ENCODE measurements at regions not wholly inside any gene's neighbourhood (a gene's known extent, or its start where the extent isn't known, plus 50 kb on each side); places are given as distances from the start of the nearest gene placed in this dataset.

- no peak overlapping the region for H3K4me3 ChIP-seq (ENCODE audit: low read depth, low read length)
- no peak overlapping the region for H3K27ac ChIP-seq (ENCODE audit: low read depth, low read length)
- H3K79me2 ChIP-seq (ENCODE audit: control insufficient read depth, insufficient read depth, low read length, unreplicated experiment), result peaks cover 5% of the 10 kb centered on the region
- H3K27me3 ChIP-seq (ENCODE audit: insufficient read depth, low read length), result no peaks in the 10 kb centered on the region
- no peaks in the 10 kb centered on the region for H3K4me1 ChIP-seq (ENCODE audit: control insufficient read depth, insufficient read depth, low read length, unreplicated experiment)
- H2AFZ ChIP-seq (ENCODE audit: low read length, unreplicated experiment), result no peak overlapping the region
- peaks cover 7% of the 10 kb centered on the region; the same call in 1 of the 2 replicates for H3K36me3 ChIP-seq (ENCODE audit: insufficient read depth, low read length)
These were observed 119.5 kb upstream of the RTL1 start for GRCh38 chr14:101022916-101023435.

- peaks cover 7% of the 10 kb centered on the region; the same call in 1 of the 2 replicates for H3K36me3 ChIP-seq (ENCODE audit: insufficient read depth, low read length)
These were observed 121.2 kb upstream of the RTL1 start for GRCh38 chr14:101024686-101025085.

GRCh38 chr14:101025131-101025530, 121.6 kb upstream of the RTL1 start:
- peaks cover 5% of the 10 kb centered on the region for H3K79me2 ChIP-seq (ENCODE audit: control insufficient read depth, insufficient read depth, low read length, unreplicated experiment)
- H3K27ac ChIP-seq (ENCODE audit: low read depth, low read length), result no peak overlapping the region
- no peaks in the 10 kb centered on the region for H3K4me1 ChIP-seq (ENCODE audit: control insufficient read depth, insufficient read depth, low read length, unreplicated experiment)
- H3K27me3 ChIP-seq (ENCODE audit: insufficient read depth, low read length), result no peaks in the 10 kb centered on the region
- no peak overlapping the region for H2AFZ ChIP-seq (ENCODE audit: low read length, unreplicated experiment)
- H3K4me3 ChIP-seq (ENCODE audit: low read depth, low read length), result no peak overlapping the region
- H3K36me3 ChIP-seq (ENCODE audit: insufficient read depth, low read length), result peaks cover 7% of the 10 kb centered on the region; the same call in 1 of the 2 replicates

More at GRCh38 chr14:101024686-101025085, 121.2 kb upstream of the RTL1 start:
- peaks cover 5% of the 10 kb centered on the region for H3K79me2 ChIP-seq (ENCODE audit: control insufficient read depth, insufficient read depth, low read length, unreplicated experiment)
- no peaks in the 10 kb centered on the region for H3K27me3 ChIP-seq (ENCODE audit: insufficient read depth, low read length)
- no peaks in the 10 kb centered on the region for H3K4me1 ChIP-seq (ENCODE audit: control insufficient read depth, insufficient read depth, low read length, unreplicated experiment)
- H2AFZ ChIP-seq (ENCODE audit: low read length, unreplicated experiment), result no peak overlapping the region
- H3K27ac ChIP-seq (ENCODE audit: low read depth, low read length), result no peak overlapping the region
- no peak overlapping the region for H3K4me3 ChIP-seq (ENCODE audit: low read depth, low read length)

GRCh38 chr14:101025696-101026095, 122.2 kb upstream of the RTL1 start:
- H3K27ac ChIP-seq (ENCODE audit: low read depth, low read length), result no peak overlapping the region
- peaks cover 7% of the 10 kb centered on the region; the same call in 1 of the 2 replicates for H3K36me3 ChIP-seq (ENCODE audit: insufficient read depth, low read length)
- no peak overlapping the region for H3K4me3 ChIP-seq (ENCODE audit: low read depth, low read length)
- no peaks in the 10 kb centered on the region for H3K27me3 ChIP-seq (ENCODE audit: insufficient read depth, low read length)
- peaks cover 3% of the 10 kb centered on the region for H3K79me2 ChIP-seq (ENCODE audit: control insufficient read depth, insufficient read depth, low read length, unreplicated experiment)
- no peak overlapping the region for H2AFZ ChIP-seq (ENCODE audit: low read length, unreplicated experiment)
- H3K4me1 ChIP-seq (ENCODE audit: control insufficient read depth, insufficient read depth, low read length, unreplicated experiment), result no peaks in the 10 kb centered on the region

GRCh38 chr14:101026341-101026740, 122.8 kb upstream of the RTL1 start:
- Histone ChIP-seq H3K4me3 (ENCODE audit: low read depth, low read length) (no peak overlapping the region), H3K79me2 (ENCODE audit: control insufficient read depth, insufficient read depth, low read length, unreplicated experiment) (no peaks in the 10 kb centered on the region), H2AFZ (ENCODE audit: low read length, unreplicated experiment) (no peak overlapping the region), H3K27ac (ENCODE audit: low read depth, low read length) (no peak overlapping the region), H3K4me1 (ENCODE audit: control insufficient read depth, insufficient read depth, low read length, unreplicated experiment) (no peaks in the 10 kb centered on the region), H3K36me3 (ENCODE audit: insufficient read depth, low read length) (peaks cover 7% of the 10 kb centered on the region; the same call in 1 of the 2 replicates), H3K27me3 (ENCODE audit: insufficient read depth, low read length) (no peaks in the 10 kb centered on the region)

GRCh38 chr14:101027291-101027690, 123.8 kb upstream of the RTL1 start:
- Histone ChIP-seq H3K4me1 (ENCODE audit: control insufficient read depth, insufficient read depth, low read length, unreplicated experiment) (no peaks in the 10 kb centered on the region), H3K27ac (ENCODE audit: low read depth, low read length) (no peak overlapping the region), H3K27me3 (ENCODE audit: insufficient read depth, low read length) (no peaks in the 10 kb centered on the region), H3K36me3 (ENCODE audit: insufficient read depth, low read length) (peaks cover 7% of the 10 kb centered on the region; the same call in 1 of the 2 replicates), H2AFZ (ENCODE audit: low read length, unreplicated experiment) (no peak overlapping the region), H3K79me2 (ENCODE audit: control insufficient read depth, insufficient read depth, low read length, unreplicated experiment) (no peaks in the 10 kb centered on the region), H3K4me3 (ENCODE audit: low read depth, low read length) (no peak overlapping the region)

GRCh38 chr14:101027966-101028365, 124.4 kb upstream of the RTL1 start:
- Histone ChIP-seq H3K4me1 (ENCODE audit: control insufficient read depth, insufficient read depth, low read length, unreplicated experiment) (no peaks in the 10 kb centered on the region), H3K27ac (ENCODE audit: low read depth, low read length) (no peak overlapping the region), H3K27me3 (ENCODE audit: insufficient read depth, low read length) (no peaks in the 10 kb centered on the region), H3K4me3 (ENCODE audit: low read depth, low read length) (no peak overlapping the region), H3K79me2 (ENCODE audit: control insufficient read depth, insufficient read depth, low read length, unreplicated experiment) (no peaks in the 10 kb centered on the region), H2AFZ (ENCODE audit: low read length, unreplicated experiment) (no peak overlapping the region), H3K36me3 (ENCODE audit: insufficient read depth, low read length) (peaks cover 3% of the 10 kb centered on the region; the same call in 1 of the 2 replicates)

GRCh38 chr14:101028971-101029667, 125.6 kb upstream of the RTL1 start:
- no peaks in the 10 kb centered on the region for H3K27me3 ChIP-seq (ENCODE audit: insufficient read depth, low read length)
- no peaks in the 10 kb centered on the region for H3K79me2 ChIP-seq (ENCODE audit: control insufficient read depth, insufficient read depth, low read length, unreplicated experiment)
- H2AFZ ChIP-seq (ENCODE audit: low read length, unreplicated experiment), result no peak overlapping the region
- no peak overlapping the region for H3K4me3 ChIP-seq (ENCODE audit: low read depth, low read length)
- no peak overlapping the region for H3K27ac ChIP-seq (ENCODE audit: low read depth, low read length)
- H3K4me1 ChIP-seq (ENCODE audit: control insufficient read depth, insufficient read depth, low read length, unreplicated experiment), result no peaks in the 10 kb centered on the region
- H3K36me3 ChIP-seq (ENCODE audit: insufficient read depth, low read length), result peaks cover 3% of the 10 kb centered on the region; the same call in 1 of the 2 replicates

GRCh38 chr14:101029668-101030290, 126.3 kb upstream of the RTL1 start:
- H3K79me2 ChIP-seq (ENCODE audit: control insufficient read depth, insufficient read depth, low read length, unreplicated experiment), result no peaks in the 10 kb centered on the region
- no peaks in the 10 kb centered on the region for H3K27me3 ChIP-seq (ENCODE audit: insufficient read depth, low read length)
- H3K4me3 ChIP-seq (ENCODE audit: low read depth, low read length), result no peak overlapping the region
- H3K4me1 ChIP-seq (ENCODE audit: control insufficient read depth, insufficient read depth, low read length, unreplicated experiment), result no peaks in the 10 kb centered on the region
- no peak overlapping the region for H3K27ac ChIP-seq (ENCODE audit: low read depth, low read length)
- H2AFZ ChIP-seq (ENCODE audit: low read length, unreplicated experiment), result no peak overlapping the region
- peaks cover under 1% of the 10 kb centered on the region; the same call in 1 of the 2 replicates for H3K36me3 ChIP-seq (ENCODE audit: insufficient read depth, low read length)

GRCh38 chr14:101030586-101030985, 127.1 kb upstream of the RTL1 start:
- Histone ChIP-seq H3K4me1 (ENCODE audit: control insufficient read depth, insufficient read depth, low read length, unreplicated experiment) (no peaks in the 10 kb centered on the region), H3K36me3 (ENCODE audit: insufficient read depth, low read length) (peaks cover under 1% of the 10 kb centered on the region; the same call in 1 of the 2 replicates), H3K27me3 (ENCODE audit: insufficient read depth, low read length) (no peaks in the 10 kb centered on the region), H3K27ac (ENCODE audit: low read depth, low read length) (no peak overlapping the region), H3K79me2 (ENCODE audit: control insufficient read depth, insufficient read depth, low read length, unreplicated experiment) (no peaks in the 10 kb centered on the region), H2AFZ (ENCODE audit: low read length, unreplicated experiment) (no peak overlapping the region), H3K4me3 (ENCODE audit: low read depth, low read length) (no peak overlapping the region)
